NCI-H2227 treated with DMSO at 0.1 percent for 48 hours (cell line): ENCODE measurements at regions not wholly inside any gene's neighbourhood (a gene's known extent, or its start where the extent isn't known, plus 50 kb on each side); places are given as distances from the start of the nearest gene placed in this dataset.
A peak's percentile ranks its signal among the peaks of the same experiment; 100 is the strongest.

Experiments
- DNase-seq: peaks from one replicate; lab custom pipeline; 2025; lab: John Stamatoyannopoulos, UW

GRCh38 chr3:86731501-86731901 lies 259.4 kb downstream of the VGLL3 start:
- no peak for DNase-seq

DNA sequence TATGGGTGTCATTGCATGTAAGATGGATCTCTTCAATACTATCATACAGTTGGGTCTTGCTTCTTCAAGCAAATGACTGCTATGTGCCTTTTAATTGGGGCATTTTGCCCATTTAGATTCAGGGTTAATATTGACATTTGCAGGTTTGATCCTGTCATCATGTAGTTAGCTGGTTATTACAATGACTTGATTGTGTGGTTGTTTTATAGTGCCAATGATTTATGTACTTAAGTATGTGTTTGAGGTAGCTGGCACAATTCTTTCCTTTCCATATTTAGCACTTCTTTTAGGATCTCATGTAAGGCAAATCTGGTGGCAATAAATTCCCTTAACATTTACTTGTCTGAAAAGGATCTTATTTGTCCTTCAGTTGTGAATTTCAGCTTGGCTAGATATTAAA lies 267.5 kb downstream of the VGLL3 start:
- no peak for DNase-seq

GRCh38 chr3:86711634-86712033 lies 279.3 kb downstream of the VGLL3 start:
- DNase-seq = no peak

DNA sequence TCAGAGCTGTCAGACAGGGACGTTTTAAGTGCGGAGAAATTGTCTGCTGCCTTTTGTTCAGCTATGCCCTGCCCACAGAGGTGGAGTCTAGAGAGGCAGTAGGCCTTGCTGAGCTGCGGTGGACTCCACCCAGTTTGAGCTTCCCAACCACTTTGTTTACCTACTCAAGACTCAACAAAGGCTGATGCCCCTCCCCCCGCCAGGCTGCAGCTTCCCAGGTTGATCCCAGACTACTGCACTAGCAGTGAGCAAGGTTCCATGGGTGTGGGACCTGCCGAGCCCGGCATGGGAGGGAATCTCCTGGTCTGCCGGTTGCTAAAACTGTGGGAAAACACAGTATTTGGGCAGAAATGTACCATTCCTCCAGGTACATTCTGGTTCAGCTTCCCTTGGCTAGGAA lies 282.1 kb downstream of the VGLL3 start:
- DNase-seq = no peak

DNA sequence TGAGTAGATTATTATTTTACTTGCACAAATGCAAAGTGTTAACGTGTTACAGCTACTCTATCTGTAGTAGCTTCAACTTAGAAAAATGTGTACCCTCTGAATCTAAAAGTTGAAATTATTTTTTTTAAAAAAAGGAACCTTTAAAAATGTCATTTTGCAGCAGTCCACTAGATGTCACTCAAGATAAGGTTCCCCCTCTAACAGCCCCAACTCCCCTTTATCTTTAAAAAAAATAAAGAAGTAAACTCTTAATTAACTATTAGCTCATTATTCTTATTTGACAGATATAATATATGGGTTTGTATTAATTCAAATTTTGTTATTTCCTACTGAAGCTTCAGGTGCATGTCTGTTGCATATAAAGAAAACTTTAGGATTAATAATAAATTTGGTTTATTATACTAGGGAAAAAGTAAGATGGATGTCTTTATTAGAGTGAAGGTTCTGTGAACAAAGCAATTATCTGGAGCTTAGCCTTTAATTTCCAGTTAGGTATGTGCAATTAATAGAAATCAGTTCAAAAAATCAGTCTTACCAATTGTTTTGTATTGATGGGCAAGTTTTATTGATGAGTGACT lies 288.5 kb downstream of the VGLL3 start:
- no peak for DNase-seq

- no peak for DNase-seq
These were observed 295.2 kb downstream of the VGLL3 start for GRCh38 chr3:86695752-86696151.

- no peak for DNase-seq
These were observed 317.0 kb downstream of the VGLL3 start for GRCh38 chr3:86673991-86674390.

- DNase-seq = peak; percentile 19
These were observed 329.1 kb downstream of the VGLL3 start for GRCh38 chr3:86661817-86662216.

DNA sequence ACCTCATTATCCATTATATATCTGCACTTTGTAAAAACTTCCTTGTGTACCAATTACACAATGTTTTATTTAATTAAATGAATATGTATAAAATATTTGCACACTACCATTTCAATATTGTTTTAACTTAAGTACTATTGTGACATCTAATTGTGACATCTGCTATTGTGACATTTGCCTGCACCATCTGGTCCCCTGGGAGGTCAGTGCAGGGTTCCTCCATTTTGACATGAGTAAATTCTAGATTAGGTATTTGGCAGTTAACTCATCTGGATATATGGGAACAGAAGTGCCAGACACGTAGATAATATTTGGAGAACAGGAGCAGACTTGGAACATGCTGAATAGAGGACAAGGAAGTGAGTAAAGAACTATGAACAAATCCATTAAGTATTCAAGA lies 332.1 kb downstream of the VGLL3 start:
- peak; percentile 31 for DNase-seq

- DNase-seq = peak; percentile 19
These were observed 336.0 kb downstream of the VGLL3 start for GRCh38 chr3:86654806-86655460.

DNA sequence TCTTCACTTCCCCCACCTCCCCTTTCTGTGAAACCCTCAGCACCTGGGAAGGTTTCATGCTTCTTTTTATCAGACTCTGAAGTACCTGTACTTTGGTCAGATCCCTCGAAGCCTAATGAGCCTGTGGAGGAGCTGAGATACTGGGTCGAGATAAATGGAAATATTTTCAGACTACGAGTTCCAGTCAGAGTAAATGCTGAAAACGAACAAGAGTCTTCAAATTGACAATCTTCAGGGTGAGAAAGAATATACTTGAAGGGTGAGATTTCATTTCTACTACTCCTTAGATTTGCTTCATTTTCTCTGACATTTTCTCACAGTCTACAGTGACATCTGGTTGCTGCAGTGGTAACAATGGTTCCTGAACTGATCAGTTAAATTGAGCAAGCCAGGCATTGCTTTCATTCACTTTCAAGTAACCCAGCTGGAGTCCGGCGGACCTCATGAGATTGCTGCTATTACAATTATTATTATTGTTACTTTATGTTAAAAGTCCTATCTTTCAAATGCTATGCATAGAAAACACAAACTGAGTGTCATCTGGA lies 337.2 kb downstream of the VGLL3 start:
- peak; percentile 46 for DNase-seq

DNA sequence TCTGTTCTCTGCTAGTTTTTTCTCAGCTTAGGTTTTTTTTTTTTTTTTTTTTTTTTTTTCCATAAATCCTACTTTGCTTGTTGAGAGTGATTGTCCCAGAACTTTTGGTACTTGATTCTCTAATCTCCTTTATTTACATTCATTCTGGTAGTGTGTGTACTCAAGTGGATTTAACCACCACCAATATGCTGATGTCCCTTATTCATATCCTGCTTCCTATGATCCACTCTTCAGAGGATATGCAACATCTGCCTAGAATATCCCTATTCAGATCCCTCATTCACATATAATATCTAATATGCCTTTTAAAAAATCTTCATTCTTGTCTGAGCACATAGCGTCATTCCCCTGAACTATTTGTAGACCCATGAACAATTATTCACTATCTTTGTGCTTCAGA lies 342.9 kb downstream of the VGLL3 start:
- DNase-seq = no peak

DNA sequence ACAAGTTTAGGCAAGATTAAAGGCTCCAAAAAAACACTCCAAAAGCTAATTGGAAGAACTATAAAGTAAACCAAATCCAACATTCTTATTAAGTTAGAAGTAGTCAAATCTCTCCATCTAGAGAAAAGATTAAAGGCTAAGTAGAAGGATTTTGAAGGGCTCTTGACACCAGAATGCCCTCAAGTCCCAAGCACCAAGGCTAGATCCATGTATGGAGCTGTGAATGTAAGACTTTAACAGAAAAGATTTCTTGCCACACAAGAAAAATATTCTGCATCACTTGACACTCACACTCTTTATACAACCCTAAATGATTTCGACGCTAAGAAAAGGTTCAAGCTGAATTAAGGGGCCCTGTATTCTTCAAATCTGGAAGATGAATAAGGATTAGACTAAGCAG lies 345.2 kb downstream of the VGLL3 start:
- DNase-seq = no peak

DNA sequence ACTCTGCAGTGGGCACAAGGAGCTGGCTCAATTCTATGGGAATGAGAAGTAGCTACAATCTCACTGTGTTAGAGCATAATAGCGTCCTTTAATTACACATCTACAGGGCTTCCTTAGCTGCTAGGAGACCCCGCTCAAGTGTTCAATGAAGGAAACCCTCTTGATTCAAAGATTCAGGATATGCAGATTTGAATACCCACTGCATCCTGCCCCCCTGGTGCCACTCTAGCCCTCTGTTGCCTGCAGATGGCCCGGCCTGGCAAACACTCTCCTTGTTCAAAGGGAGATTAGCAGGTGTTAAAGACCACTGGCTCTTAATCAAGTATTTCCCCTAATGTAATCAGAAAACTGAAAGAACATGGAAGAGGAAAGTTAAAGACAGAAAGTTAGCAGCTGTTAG lies 356.6 kb downstream of the VGLL3 start:
- no peak for DNase-seq

DNA sequence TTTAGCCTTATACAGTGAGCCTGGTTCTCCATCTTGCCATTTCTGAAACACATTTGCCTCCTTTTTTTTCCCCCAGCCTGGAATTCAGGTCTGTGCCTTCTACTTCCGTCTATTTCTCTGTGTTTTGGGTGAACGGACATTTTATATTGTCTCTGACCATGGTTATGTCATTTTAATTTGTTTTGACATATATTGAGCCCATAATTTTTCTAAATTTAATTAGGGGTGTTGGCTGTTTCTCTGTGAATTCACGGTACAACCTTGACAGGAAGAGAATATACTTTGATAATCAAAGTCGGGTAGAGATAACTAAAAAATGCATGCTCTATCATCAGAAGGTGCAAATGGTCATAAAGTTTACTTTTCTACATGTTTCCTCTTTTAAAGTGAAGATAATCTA lies 361.4 kb downstream of the VGLL3 start:
- DNase-seq = no peak

GRCh38 chr3:86624192-86624591 lies 366.8 kb downstream of the VGLL3 start:
- DNase-seq = no peak

DNA sequence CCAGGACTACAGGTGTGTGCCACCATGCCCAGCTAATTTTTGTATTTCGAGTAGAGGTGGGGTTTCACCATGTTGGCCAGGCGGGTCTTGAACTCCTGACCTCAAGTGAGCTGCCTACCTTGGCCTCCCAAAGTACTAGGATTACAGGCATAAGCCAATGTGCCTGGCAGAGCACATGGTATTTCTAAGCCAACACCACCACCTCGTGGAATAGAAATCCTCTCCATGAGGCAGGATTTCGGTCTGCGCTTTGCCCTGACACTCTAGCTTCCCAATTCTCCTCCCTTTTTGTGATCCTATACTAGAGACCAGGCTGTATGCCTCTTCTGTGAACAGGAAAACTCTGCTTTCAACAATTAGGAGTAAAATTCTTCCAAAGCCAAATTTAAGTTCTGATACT lies 372.2 kb downstream of the VGLL3 start:
- DNase-seq = no peak

GRCh38 chr3:86605166-86605565 lies 385.8 kb downstream of the VGLL3 start:
- no peak for DNase-seq

DNA sequence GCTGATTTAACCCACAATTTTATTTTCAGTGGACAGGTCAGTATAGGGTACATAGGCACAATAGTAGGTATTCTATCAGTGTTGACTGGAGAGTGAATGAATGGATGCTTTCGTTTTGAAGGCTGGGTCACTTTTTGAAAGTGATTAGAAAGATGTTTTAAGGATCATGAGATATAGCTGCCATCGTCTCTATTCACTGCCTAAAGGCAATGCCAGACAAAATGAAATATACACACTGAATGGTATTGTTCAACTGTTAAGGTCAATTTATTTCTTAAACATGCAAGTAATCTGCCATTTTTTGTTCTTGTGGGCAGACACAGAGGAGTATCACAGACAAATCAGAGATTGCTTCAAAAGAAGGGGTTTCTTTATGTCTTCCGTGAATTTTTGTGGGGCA lies 395.3 kb downstream of the VGLL3 start:
- no peak for DNase-seq

GRCh38 chr3:86594838-86595237 lies 396.1 kb downstream of the VGLL3 start:
- no peak for DNase-seq

- DNase-seq = no peak
These were observed 412.9 kb downstream of the VGLL3 start for GRCh38 chr3:86578071-86578470.

- DNase-seq = peak; percentile 47
These were observed 427.5 kb downstream of the VGLL3 start for GRCh38 chr3:86563400-86563970.

DNA sequence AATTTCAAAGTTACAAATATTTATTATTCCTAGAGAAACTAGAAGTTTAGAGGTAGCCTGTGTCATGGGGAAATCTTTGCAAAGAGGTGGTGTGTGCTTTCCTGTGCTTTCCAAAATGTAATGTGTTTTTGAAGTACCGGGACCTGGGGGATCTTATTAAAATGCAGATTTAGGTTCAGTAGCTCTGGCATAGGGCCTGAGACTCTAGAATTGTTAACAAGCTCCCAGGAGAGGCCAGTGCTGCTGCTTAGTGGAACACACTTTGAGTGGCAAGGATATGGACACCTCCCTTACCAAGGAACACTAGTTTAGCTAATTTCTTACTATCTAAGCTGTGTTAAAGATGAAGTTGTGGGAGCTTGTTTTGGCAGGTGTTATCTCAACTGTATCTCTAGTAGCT lies 428.9 kb downstream of the VGLL3 start:
- DNase-seq = no peak

DNA sequence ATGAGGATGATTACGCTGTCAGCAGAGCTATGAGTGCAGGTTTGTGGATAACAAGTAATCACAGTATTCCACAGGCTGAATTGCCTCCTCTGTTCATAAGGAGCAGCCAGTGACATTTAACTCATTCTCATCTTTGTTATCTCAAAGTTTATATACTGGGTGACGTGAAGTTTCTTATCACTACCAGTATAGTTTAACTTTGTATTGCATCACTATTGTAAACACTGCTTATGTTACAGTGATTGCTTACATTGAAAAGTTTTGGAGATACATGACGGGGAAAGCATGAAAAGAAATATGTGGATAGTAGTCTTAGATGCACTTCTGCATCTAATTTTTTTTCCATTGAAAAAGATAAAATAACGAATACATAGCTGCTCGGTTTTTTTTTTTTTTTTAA lies 429.7 kb downstream of the VGLL3 start:
- DNase-seq = no peak
